HG02973 (cell line): ENCODE measurements at regions not wholly inside any gene's neighbourhood (a gene's known extent, or its start where the extent isn't known, plus 50 kb on each side); places are given as distances from the start of the nearest gene placed in this dataset.

ENCODE experiments used
- ATAC-seq: cut with Tn5 transposase; IDR thresholded peaks from one replicate; pipeline ENCODE4 v1.9.1; 2021; ENCODE audit warnings: moderate library complexity; ENCODE audit not compliant: unreplicated experiment

DNA sequence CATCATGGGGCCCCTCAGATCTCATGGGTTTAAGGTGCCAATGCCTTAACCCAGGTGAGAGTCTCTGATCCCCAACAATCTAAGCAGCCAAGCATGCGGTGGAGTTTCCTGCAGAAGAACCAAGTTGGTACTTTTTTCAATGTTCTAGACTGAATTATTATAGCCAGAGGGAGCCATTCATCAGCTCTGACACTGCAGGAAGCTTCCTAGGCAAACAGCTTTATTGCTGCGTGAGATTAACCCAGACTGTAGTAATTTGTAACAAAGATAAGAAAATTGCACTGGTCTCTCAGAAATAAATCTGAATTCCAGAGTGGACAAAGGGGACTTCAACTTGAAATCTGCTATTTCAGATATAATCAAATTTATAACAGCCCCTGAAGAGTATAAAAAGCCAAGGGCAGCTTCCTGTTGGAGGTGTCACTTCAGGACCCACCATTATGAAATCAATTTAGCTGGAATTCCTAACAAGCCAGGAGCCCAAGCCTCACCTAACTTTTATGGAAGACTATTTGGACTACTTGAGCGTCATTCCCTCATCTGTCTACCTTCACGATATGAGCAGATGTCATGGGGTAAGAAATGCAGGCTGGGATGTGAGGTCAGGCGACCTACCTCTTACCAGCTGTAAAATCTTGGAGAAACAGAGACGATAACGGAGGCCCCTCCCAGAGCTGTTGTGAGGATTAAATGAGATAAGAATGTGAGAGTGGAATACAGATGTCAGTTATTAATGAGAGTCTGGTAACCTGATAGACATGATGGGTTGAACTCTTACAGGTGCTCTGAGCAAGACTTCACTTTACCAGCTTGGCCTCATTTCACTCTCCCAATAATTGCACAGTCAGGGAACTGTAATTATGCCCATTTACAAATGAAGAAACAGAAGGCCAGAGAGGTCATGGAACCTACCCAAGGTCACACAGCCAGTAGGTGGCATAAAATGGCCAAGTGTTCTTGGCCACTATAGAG lies 135.1 kb downstream of the RRAGC start:
- no peak for ATAC-seq

DNA sequence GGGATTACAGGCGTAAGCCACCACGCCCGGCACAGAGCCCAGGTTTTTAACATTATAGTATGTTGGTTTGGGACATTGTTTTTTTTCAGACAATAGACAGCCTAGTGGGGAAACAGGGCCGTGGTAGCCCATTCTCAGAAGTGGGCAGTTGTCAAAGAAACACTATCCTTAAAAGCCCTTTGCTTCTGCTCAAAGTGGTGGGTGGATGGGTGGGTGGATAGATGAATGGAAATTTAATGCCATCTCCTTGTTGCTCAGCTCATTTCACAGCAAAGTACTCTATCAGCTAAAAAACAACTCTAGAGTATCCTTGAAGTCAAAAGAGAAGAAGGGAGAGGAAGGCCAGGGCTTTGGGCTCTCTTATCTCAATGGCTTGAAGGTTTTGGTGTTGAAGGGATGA lies 137.8 kb downstream of the RRAGC start:
- no peak for ATAC-seq

DNA sequence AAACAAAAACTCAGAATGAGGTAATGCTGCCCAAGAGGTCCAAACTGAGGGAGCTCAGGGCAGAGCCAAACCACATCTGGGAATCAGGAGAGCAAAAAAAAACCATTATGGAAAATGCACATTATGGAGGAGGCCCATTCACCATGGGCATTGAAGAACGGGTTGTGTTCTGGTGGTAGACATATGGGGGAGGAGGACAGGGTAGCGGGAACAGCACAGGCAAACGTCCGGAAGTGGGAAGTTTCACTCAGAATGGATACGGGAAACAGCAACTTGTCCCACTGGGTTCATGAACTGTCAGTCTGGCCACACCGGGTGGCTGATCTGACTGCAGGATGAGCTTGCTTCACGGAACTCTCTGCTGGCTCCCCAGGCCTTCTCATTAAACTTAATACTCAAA lies 139.7 kb downstream of the RRAGC start:
- ATAC-seq = no peak

DNA sequence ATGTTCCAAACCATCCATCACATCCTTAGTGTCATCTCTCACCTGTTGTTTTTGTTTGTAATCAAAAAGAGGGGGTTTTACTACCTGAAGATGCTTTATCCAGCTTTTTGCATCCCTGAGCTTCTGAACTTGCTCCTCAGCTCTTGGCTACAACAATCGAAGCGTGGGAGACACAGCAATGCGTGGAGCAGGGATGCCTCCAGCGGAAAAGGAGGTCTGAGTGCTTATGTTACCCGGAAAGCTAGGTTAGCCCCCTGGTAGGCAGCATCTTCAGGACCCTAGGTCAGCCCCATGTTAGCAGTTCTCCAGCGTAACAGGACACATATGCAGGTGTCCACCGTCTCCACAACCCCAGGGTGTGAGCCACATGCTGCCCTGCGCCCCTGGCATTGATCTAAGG lies 141.5 kb downstream of the RRAGC start:
- ATAC-seq = no peak

DNA sequence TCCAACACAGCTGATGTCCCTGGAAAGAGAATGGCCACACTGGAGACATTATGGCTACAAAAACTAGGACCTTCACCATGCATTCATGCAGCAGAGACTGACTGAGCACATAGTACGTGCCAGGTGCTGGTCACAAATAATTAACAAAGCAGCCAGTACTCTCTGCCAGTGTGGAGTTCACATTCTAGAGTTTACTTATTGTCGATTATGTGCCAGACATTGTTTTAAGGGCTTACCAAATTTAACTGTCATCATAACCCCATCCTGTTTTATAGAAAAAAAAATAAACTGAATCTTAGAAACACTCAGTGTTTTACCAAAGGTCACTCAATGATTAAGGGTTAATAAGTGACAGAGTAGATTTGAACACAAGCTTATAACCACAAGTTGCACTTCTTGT lies 143.3 kb downstream of the RRAGC start:
- ATAC-seq = no peak

DNA sequence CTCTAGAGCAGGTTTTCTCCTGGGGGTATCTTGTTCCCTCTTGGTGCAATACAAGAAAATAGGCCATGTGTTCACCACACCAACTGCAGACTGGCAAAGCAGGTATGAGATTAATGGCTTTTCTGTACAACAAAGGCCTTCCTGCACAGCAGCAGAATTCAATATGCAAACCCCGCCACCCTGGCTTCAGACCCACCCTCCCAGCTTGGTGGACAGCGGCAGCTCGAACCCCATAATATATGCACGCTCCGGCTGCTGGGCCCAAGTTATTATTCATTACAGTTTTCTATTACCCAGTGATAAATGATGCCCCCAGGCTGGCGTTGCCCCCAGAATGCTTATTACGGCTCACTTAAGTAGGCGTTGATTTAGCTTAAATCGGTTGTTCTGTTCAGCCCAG lies 144.2 kb downstream of the RRAGC start:
- no peak for ATAC-seq

DNA sequence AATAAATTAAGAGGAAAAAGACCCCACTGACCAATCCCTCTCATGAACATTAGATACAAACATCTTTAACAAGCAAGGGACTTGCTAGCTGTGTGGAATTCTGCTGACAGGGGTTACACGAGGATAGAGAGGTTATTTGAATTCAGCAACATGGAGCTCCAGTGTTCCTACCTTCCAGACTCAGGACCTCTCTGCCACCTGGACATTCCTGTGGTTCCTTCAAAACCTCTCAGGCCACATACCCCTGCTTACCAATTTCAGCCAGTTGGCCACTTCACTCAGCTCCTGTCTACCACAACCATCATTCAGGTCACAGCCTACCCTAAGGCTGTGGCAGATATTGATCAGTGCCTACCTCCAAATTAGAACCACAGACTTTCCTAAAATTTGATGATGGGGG lies 147.5 kb downstream of the RRAGC start:
- ATAC-seq = no peak

DNA sequence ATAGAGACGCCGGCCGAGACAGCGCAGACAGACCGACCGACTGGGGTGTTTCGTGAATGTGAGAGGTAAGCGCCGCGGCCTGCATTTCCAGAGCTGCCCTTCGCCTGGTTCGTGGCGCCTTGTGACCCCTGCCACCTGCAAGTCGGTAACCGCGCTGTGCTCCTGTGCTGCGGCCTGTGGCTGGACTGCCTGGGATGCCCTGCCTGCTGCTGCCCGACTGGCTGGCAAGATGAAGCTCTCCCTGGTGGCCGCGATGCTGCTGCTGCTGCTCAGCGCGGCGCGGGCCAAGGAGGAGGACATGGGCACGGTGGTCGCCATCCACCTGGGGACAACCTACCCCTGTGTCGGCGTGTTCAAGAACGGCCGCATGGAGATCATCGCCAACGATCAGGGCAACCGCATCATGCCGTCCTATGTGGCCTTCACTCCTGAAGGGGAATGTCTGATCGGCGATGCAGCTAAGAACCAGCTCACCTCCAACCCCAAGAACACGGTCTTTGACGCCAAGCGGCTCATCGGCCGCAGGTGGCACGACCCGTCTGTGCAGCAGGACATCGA lies 150.8 kb downstream of the RRAGC start:
- ATAC-seq = no peak

DNA sequence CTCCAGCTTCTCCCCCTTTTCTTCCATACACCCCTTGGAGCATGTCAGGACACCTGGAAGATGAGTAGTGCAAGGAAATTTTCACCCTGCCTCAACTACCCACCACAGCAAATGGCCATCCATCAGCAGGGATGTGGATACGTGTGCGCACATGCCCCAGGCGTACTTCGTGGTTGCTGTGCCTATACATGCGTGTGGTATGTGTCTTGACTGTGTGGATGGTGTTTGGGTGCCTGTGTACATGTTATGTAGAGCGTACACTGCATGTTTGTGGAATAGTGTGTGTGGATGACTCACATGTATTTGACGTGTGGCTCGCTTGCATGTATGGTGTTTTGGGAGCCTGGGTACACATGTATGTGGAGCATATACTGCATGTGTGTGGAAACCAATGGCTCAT lies 158.5 kb downstream of the RRAGC start:
- no peak for ATAC-seq

DNA sequence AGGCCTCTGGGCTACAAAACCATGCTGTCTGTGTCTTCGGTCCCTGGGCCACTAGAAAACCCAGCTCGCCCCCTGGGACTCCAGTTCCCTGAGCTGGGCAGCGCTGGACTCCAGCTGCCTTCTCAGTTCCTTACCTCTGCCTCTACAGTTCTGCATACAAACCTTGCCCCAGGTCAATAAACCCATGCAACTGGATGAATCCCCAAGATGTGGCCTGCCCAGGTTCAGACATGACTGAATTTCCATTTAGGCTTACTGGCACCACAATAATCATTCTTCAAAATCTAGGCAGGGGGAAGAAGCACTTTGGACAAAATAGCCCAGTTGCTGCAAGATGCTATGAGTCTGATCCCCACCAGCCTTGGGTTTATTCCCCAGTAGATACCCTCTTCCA lies 159.5 kb downstream of the RRAGC start:
- no peak for ATAC-seq

DNA sequence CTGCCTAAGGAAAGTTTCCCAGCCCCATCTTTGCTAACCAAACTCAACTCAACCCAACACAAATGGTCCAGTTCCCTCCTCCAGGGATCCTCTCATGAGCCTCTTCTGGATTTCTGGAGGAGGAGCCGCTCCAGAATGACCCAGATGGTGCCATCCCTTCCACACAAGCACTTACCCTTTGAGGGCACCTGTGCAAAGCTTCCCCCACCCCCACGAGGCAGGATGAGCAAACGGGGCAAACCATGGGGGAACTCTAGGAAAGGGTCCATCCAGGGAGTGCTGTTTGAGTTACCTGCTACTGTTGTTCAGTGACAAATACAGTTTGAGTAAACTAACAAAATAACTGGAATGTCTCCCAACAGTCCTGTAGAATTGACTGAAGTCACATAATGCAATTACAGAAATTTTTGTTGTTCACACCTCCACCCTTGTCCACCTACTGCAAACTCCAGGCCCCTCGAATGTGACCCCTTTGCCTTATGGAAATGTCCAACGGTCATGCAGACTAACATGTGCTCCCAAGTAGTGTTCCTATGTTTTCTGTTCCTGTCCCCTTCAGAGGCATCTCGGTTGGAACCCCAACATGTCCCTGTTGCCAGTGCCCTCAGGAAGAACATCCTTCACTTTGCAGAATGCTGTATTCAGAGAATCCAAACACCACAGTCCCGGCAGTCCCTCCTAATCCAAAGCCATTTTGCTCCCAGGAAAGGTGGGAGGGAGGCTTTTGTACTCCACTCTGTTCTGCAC lies 160.1 kb downstream of the RRAGC start:
- ATAC-seq = no peak

DNA sequence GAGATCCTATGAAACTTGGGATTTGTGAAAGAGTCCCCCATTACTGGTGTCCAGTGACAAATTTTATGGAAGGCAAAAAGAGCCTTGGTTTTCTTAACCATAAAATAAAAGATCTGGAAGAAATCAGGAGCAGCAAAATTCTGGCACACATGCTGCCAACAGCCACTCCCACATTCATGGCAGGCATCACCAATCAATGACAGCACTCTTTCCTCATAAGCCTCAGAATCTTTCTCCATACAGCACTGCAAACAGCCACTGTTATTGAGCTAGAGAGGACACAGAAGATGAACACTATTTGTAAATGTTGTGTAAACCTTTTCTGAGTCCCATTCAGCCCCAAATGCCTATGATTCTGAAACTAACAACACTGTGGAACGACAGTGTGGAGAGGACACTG lies 162.2 kb downstream of the RRAGC start:
- no peak for ATAC-seq

DNA sequence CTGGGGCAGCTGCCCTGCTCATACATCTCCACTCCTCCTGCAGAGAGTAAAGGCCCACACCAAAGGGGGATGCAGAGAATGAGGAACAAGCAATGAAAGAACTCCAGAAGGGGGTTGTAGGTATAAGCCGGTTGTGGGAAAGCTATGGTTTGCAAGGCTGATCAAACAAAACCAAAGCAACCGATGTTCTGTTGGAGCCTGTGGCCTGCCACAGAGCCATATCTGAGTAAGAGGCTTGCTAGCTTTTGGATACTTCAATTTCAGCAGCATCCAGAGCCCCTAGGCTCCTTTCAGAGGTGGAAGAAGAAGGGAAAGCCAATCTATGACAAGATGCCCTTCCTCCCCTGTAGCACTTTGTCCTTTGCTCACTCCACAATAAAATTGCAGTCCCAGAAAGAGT lies 163.2 kb downstream of the RRAGC start:
- ATAC-seq = no peak

DNA sequence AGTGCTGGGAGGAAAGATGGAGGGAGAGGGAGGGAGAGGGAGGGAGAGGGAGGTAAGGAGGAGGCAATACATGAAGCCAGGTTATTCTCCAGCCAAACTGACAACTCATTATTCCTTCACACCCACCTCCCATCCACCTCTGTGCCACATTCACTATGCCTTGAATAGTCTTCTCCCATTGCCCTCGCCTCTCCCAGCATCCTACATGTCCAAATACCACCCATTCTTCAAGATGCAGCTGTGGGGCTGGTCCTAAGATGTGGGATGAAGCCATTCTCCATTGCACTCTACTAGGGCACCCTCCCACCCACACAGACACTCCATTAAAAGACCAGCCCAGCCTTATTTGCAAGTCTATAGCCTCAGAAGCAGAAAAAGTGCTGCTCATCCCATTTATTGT lies 165.8 kb downstream of the RRAGC start:
- no peak for ATAC-seq

DNA sequence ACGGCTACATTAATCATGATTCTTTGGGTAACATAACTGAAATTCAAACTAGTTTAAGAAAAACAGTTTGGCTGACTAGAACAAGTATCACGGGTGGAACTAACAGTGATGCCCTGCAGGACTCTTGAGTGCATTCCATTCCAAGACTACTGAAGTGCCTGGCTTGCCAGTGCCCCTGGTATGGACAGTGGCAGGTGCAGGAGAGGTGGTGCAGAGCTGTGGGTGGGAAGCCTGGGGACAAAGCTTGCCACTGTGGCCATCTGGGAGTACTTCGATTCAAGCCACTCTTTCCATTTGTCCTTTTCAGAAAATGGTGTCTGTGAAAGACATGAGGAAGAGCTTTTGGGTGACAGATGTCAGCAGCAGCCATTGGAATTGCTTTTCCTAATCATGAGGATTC lies 166.5 kb downstream of the RRAGC start:
- ATAC-seq = no peak

DNA sequence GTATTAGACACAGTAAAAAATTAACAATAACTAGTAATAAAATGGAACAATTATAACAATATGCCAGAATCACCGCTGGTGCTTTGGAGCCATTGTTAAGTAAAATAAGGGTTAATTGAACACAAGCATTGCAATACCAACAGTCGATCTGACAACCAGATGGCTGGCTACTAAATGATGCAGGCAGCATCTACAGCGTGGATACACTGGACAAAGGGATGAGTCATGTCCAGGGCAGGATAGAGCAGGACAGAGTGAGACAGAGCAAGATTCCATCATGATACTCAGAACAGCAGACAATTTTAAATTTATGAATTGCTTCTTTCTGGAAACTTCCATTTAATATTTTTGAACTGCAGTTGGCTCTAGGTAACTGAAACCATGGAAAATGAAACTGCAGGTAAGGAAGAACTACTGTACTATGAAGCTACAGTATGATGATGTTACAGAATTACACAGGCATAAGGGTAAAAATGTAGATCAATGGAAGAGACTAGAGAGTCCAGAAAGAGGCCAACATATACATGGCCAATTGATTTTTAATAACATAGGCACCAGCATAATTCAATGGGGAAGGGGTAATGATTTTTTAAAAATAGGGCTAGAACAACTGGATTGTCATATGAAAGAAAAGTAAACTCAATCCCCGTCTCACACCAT lies 168.7 kb downstream of the RRAGC start:
- no peak for ATAC-seq

DNA sequence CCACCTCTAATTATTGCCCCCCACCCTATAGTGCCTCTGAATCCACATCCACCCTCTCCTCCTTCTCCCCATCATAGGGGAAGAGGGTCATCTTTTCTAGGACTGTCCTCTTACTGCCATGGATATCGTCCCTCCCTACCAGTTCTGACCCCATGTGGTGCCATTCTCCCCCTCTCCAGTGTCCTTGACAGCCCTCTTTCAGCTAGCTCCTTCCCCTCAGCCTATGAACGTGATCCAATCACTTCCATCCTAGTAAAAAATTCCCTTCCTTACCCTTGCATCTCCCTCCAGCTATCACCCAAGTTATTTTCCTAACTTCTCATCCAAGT lies 172.7 kb downstream of the RRAGC start:
- ATAC-seq = no peak

DNA sequence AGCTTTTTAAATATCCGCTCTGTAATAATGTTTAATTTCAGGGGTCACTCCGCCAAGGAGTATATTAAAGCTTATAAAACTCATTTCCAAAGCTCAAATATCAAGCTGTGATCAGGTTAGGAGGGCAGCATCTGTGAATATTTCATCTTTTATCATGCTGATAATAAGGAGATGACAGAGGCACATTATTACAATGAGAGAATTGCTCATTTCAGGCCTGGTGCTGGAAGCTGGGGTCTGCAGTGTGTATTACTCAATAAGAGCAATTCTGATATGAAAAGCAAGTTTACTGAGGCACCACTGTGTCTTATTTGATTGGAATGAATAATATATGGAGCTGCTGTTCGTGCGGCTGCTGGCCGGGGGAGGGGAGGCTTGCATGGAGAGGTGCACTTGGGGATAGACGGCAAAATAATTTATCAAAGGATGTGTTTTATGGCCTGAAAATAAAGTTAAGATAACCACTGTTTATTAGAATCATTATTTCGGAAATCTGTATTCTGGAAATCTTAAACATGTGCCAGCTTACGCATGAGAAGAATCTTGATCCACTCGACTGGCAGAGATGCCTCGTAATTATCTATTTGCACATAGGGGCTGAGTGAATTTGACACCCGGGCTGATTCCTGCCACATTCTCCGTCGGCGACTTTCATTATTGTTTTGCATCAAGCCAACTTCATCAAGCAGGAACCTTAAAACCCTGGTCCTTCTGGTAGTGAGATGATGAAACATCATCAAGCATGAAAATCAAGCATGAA lies 173.2 kb downstream of the RRAGC start:
- no peak for ATAC-seq

DNA sequence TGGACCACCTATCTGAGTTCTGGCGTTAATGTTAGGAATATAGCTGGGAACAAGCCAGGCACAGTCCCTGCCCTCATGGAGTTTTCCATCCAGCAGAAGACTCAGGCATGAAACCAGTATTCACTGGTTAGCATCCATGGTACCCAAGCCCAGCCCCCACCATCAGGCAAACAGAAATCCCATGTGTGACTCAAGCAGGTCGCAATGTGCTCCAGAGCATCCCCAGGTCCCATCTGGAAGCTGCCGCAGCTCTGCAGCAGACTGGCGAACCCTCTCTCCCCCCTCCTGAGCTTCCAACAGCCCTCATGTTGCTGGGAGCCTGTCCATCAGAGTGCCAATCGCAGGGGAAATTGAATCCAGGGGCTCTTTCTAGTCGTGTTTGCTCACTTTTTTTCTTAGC lies 174.2 kb downstream of the RRAGC start:
- ATAC-seq = no peak

DNA sequence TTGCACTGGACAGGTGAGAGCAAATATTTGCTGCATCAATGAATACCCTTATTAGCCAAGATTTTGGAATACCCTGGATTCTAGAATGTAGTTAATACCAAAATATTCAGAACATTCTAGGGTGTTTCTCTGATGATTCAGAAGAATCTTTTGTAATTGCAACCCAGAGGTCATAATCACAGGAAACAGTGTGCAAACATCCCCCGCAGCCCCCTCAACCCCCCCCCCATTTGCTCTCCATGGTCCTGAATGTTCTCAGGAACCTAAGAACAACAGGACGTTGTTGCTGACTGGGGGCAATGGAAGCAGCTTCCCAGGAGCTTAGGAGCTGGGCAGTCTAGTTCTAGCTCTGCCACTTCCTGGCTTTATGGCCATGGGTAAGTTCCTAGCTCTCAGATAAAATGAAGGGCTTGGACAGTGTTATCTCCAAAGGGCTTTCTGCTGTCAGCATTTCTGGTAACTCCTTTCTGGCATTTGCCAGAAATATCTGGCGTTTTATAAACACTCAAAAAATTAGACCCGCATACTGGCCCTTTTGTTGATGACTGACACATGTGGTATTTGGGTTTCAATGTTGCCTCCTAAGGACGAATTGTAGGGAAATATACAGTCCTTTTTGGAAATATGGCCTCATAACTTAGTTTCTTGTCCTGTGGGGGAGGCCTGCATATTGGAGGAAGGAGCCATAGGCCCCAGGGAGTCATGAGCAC lies 178.6 kb downstream of the RRAGC start:
- ATAC-seq = no peak
